HL-60 (cell line): ENCODE measurements at regions not wholly inside any gene's neighbourhood (a gene's known extent, or its start where the extent isn't known, plus 50 kb on each side); places are given as distances from the start of the nearest gene placed in this dataset.

Experiments
- DNase-seq, 2 experiments: peaks; one replicate each; pipeline ENCODE4 v3.0.0-alpha.2; 2010 to 2020; ENCODE audit warnings: low read depth in 1 of 2, low spot score in 1 of 2
- H3K27ac ChIP-seq: fragments of 250-450 bp; sonication (Bioruptor Pico); replicated peaks from 2 replicates; pipeline ENCODE4 v1.5.1; 2020; ENCODE audit warnings: mild to moderate bottlenecking, moderate library complexity
- H3K27me3 ChIP-seq: fragments of 250-450 bp; sonication (Bioruptor Pico); 2 replicates; pipeline ENCODE4 v1.5.1; 2021; ENCODE audit warnings: mild to moderate bottlenecking, moderate library complexity; ENCODE audit not compliant: insufficient read depth, poor library complexity, severe bottlenecking
- H3K4me3 ChIP-seq: replicated peaks from 2 replicates; pipeline ENCODE4 v1.5.1; 2011; ENCODE audit warnings: mild to moderate bottlenecking, control low read depth, low read length; ENCODE audit not compliant: insufficient read depth
- CTCF ChIP-seq: IDR thresholded peaks from one replicate; pipeline ENCODE4 v1.5.1; 2011; ENCODE audit warnings: low read length, control low read depth, inconsistent platforms; ENCODE audit not compliant: insufficient read depth
- GABPA ChIP-seq: IDR thresholded peaks from 2 replicates; pipeline ENCODE4 v1.6.1; 2012; ENCODE audit warnings: low read depth
- POLR2AphosphoS5 ChIP-seq: IDR thresholded peaks from 2 replicates; pipeline ENCODE4 v1.6.1; 2012; ENCODE audit warnings: low read depth
- SPI1 ChIP-seq: IDR thresholded peaks from 2 replicates; pipeline ENCODE4 v1.6.1; 2012; ENCODE audit warnings: low read depth, mild to moderate bottlenecking, borderline replicate concordance
- TF ChIP-seq, protein P1 (sequence below): IDR thresholded peaks from 2 replicates; pipeline ENCODE4 v1.6.1; 2012; ENCODE audit warnings: low read depth; ENCODE audit not compliant: insufficient replicate concordance

- no peak for TF ChIP-seq POLR2AphosphoS5
- peak; percentile 55; the same call in 1 of the 2 replicates for TF ChIP-seq SPI1
- TF ChIP-seq GABPA, result peak; percentile 72
- DNase-seq, result peak in 1 of 2 experiments; percentile 1
- Histone ChIP-seq H3K4me3 (no peak overlapping the region), H3K27ac (no peak overlapping the region), H3K27me3 (no peaks in the 10 kb centered on the region)
These were observed 320.9 kb upstream of the CCDC179 start for GRCh38 chr11:23181022-23181807.

DNA sequence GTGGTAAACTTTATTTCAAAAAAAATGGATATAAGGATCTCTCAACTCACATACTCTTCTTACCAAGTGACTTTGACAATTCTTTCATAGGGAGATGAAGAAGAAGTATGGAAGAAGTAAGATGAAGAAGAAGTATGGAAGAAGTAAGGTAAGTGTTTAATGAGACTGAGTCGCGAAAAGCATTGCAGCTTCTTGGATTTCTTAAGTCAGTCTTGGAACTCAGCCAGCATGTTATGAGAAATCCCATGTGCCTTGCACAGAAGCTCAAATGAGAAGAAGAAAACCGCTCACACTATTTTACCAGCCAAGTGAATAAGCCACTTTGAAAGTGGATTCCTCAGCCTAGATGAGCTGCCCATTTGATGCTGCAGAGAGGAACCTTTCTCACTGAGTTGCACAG lies 332.0 kb upstream of the CCDC179 start:
- no peak for DNase-seq

DNA sequence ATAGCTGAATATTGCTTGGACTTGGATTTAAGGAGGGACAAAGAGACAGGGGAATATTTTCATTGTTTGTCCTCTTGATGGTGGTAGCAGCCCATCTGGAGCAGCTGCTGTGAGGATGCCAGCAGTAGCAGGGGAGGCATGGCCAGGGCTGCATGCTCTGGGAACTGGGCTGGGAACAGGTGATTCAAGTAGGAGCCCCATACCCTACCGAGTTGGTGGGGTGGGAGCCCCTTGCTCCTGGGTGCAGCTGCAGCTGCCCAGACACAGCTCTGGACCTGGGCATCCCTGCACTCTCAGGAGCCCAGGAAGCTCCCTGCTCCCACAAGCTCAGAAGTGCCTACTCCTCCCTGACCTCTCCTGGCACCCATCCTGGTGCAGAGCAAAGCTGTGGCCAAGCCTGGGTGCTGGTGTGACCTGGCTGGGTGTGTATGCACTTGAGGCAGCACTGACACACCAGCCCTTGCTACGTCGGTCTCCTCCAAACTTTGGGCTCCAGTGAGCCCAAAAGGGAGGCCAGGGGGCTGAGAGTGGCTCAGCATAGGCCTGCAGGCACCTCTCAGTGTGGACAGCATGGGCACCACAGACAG lies 341.8 kb upstream of the CCDC179 start:
- Histone ChIP-seq H3K27ac (no peak overlapping the region), H3K4me3 (no peak overlapping the region), H3K27me3 (no peaks in the 10 kb centered on the region)
- DNase-seq, result no peak
- TF ChIP-seq POLR2AphosphoS5, result no peak
- no peak for TF ChIP-seq SPI1
- no peak for TF ChIP-seq CTCF
- TF ChIP-seq, protein P1, sequence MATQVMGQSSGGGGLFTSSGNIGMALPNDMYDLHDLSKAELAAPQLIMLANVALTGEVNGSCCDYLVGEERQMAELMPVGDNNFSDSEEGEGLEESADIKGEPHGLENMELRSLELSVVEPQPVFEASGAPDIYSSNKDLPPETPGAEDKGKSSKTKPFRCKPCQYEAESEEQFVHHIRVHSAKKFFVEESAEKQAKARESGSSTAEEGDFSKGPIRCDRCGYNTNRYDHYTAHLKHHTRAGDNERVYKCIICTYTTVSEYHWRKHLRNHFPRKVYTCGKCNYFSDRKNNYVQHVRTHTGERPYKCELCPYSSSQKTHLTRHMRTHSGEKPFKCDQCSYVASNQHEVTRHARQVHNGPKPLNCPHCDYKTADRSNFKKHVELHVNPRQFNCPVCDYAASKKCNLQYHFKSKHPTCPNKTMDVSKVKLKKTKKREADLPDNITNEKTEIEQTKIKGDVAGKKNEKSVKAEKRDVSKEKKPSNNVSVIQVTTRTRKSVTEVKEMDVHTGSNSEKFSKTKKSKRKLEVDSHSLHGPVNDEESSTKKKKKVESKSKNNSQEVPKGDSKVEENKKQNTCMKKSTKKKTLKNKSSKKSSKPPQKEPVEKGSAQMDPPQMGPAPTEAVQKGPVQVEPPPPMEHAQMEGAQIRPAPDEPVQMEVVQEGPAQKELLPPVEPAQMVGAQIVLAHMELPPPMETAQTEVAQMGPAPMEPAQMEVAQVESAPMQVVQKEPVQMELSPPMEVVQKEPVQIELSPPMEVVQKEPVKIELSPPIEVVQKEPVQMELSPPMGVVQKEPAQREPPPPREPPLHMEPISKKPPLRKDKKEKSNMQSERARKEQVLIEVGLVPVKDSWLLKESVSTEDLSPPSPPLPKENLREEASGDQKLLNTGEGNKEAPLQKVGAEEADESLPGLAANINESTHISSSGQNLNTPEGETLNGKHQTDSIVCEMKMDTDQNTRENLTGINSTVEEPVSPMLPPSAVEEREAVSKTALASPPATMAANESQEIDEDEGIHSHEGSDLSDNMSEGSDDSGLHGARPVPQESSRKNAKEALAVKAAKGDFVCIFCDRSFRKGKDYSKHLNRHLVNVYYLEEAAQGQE, result no peak
- no peak for TF ChIP-seq GABPA

More for the DNA sequence above, 332.0 kb upstream of the CCDC179 start:
- H3K4me3 ChIP-seq, result no peak overlapping the region
- H3K27me3 ChIP-seq, result no peaks in the 10 kb centered on the region
- no peak overlapping the region for H3K27ac ChIP-seq
- TF ChIP-seq SPI1, result no peak
- no peak for TF ChIP-seq GABPA
- TF ChIP-seq CTCF, result no peak

DNA sequence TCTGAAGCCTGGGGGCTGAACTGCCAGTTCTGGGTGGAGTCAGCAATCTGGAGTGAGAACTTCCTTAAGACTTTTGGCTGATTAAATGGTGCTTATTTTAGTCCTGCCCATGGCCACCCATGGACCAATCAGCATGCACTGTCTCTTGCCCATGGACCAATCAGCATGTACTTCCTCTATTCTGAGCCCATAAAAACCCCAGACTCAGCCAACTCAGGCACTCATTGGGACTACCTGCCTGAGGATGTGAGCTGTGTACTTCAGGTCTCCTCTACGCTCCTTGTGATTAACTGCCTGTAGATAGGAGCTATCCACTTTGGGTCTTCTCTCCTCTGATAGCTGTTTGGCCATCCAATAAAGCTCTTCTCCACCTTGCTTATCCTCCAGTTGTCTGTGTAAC lies 342.3 kb upstream of the CCDC179 start:
- no peak for DNase-seq
- TF ChIP-seq CTCF (no peak), SPI1 (no peak), POLR2AphosphoS5 (no peak), GABPA (no peak)
- TF ChIP-seq, protein P1, result no peak
- Histone ChIP-seq H3K27ac (no peak overlapping the region), H3K27me3 (no peaks in the 10 kb centered on the region), H3K4me3 (no peak overlapping the region)
